Panc1 (cell line): ENCODE measurements at regions not wholly inside any gene's neighbourhood (a gene's known extent, or its start where the extent isn't known, plus 50 kb on each side); places are given as distances from the start of the nearest gene placed in this dataset.

ENCODE experiments used
- CTCF ChIP-seq: fragments of 450-650 bp; IDR thresholded peaks from 2 replicates; pipeline ENCODE4 v1.5.1; 2017; ENCODE audit warnings: mild to moderate bottlenecking
- POLR2AphosphoS5 ChIP-seq: IDR thresholded peaks from 2 replicates; pipeline ENCODE4 v1.6.1; 2012; ENCODE audit warnings: mild to moderate bottlenecking, low read depth, low read length, moderate library complexity

GRCh38 chr13:34776390-34776981, 165.6 kb upstream of the NBEA start:
- no peak for TF ChIP-seq CTCF
- TF ChIP-seq POLR2AphosphoS5 = no peak
